ENCODE measurements at regions not wholly inside any gene's neighbourhood (a gene's known extent, or its start where the extent isn't known, plus 50 kb on each side); places are given as distances from the start of the nearest gene placed in this dataset.

- no peak for DNase-seq (ENCODE audit: low read depth)
- TF ChIP-seq, protein P1, sequence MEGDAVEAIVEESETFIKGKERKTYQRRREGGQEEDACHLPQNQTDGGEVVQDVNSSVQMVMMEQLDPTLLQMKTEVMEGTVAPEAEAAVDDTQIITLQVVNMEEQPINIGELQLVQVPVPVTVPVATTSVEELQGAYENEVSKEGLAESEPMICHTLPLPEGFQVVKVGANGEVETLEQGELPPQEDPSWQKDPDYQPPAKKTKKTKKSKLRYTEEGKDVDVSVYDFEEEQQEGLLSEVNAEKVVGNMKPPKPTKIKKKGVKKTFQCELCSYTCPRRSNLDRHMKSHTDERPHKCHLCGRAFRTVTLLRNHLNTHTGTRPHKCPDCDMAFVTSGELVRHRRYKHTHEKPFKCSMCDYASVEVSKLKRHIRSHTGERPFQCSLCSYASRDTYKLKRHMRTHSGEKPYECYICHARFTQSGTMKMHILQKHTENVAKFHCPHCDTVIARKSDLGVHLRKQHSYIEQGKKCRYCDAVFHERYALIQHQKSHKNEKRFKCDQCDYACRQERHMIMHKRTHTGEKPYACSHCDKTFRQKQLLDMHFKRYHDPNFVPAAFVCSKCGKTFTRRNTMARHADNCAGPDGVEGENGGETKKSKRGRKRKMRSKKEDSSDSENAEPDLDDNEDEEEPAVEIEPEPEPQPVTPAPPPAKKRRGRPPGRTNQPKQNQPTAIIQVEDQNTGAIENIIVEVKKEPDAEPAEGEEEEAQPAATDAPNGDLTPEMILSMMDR (IDR thresholded peaks at IDR 0.05; ENCODE audit: insufficient read depth, low read depth, low read length), result no peak
- no peak overlapping the region for H3K4me3 ChIP-seq (ENCODE audit: low read depth, low read length)
These were observed 944.2 kb downstream of the DTWD2 start for GRCh38 chr5:118044169-118044568.

- DNase-seq (ENCODE audit: low read depth), result no peak
- TF ChIP-seq, protein P1 (IDR thresholded peaks at IDR 0.05; ENCODE audit: insufficient read depth, low read depth, low read length), result no peak
- no peak overlapping the region for H3K4me3 ChIP-seq (ENCODE audit: low read depth, low read length)
These were observed 944.8 kb downstream of the DTWD2 start for GRCh38 chr5:118043531-118043930.

- no peak overlapping the region for H3K4me3 ChIP-seq (ENCODE audit: low read depth, low read length)
- no peak for DNase-seq (ENCODE audit: low read depth)
- TF ChIP-seq, protein P1 (IDR thresholded peaks at IDR 0.05; ENCODE audit: insufficient read depth, low read depth, low read length), result peak; percentile 26
These were observed 946.3 kb downstream of the DTWD2 start for GRCh38 chr5:118042076-118042475.

- DNase-seq (ENCODE audit: low read depth), result no peak
- TF ChIP-seq, protein P1 (IDR thresholded peaks at IDR 0.05; ENCODE audit: insufficient read depth, low read depth, low read length), result no peak
- H3K4me3 ChIP-seq (ENCODE audit: low read depth, low read length), result no peak overlapping the region
These were observed 947.9 kb downstream of the DTWD2 start for GRCh38 chr5:118040496-118040895.

GRCh38 chr5:118033686-118034338 is 954.5 kb downstream of the DTWD2 start:
- TF ChIP-seq, protein P1 (IDR thresholded peaks at IDR 0.05; ENCODE audit: insufficient read depth, low read depth, low read length), result no peak
- DNase-seq (ENCODE audit: low read depth), result no peak

DNA sequence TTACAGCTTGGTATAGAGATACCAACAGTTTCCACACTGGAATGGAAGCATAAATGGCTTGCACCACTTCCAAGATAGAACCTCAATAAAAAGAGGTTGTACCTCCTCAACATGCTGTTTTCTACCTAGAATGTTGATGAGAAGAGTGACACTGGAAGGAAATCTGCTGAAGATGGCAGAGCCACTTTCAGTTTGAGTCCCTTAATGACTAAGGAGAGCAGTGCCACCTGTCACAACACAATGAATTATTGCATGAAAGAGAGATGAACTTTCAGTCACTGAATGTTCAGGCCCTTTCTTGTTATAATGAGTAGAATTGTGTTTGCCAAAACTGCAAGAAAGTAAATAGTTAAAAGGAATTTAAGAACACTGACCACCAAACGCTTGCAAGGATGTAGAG is 958.5 kb downstream of the DTWD2 start:
- DNase-seq (ENCODE audit: low read depth), result no peak
- no peak overlapping the region for H3K4me3 ChIP-seq (ENCODE audit: low read depth, low read length)
- TF ChIP-seq, protein P1 (IDR thresholded peaks at IDR 0.05; ENCODE audit: insufficient read depth, low read depth, low read length), result no peak

More at GRCh38 chr5:118033686-118034338, 954.5 kb downstream of the DTWD2 start:
- no peak overlapping the region for H3K4me3 ChIP-seq (ENCODE audit: low read depth, low read length)

- TF ChIP-seq, protein P1 (IDR thresholded peaks at IDR 0.05; ENCODE audit: insufficient read depth, low read depth, low read length), result no peak
- no peak overlapping the region for H3K4me3 ChIP-seq (ENCODE audit: low read depth, low read length)
- DNase-seq (ENCODE audit: low read depth), result no peak
These were observed 966.3 kb downstream of the DTWD2 start for GRCh38 chr5:118022062-118022461.
